NCI-H526 treated with DMSO at 0.1 percent for 48 hours (cell line): ENCODE measurements at regions not wholly inside any gene's neighbourhood (a gene's known extent, or its start where the extent isn't known, plus 50 kb on each side); places are given as distances from the start of the nearest gene placed in this dataset.

Experiments used
- DNase-seq: peaks from one replicate; lab custom pipeline; 2025; lab: John Stamatoyannopoulos, UW

GRCh38 chr21:24118738-24119459, 1488.4 kb downstream of the MRPL39 start:
- no peak for DNase-seq

- DNase-seq: no peak
These were observed 1492.1 kb downstream of the MRPL39 start for GRCh38 chr21:24115141-24115540.

DNA sequence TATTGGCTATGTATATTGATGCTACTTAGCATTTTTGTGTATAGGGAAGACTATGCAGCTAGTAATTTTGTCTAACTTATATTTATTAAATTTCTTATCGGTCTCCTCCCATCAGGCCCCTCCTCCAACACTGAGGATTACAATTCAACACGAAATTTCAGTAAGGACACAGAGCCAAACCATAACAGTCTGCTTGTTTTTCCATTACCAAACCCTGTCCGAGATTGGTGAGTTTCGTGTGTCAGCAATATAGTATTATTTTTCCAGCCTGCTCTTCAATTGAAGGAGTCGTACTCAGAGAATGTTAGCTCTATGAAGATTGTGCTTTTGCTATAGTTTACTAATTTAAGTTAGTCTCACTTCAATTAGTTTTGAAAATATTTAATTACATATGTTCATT, 1495.3 kb downstream of the MRPL39 start:
- no peak for DNase-seq

GRCh38 chr21:24110846-24111245, 1496.4 kb downstream of the MRPL39 start:
- DNase-seq: no peak

- DNase-seq: no peak
These were observed 1510.1 kb downstream of the MRPL39 start for GRCh38 chr21:24097181-24097580.

GRCh38 chr21:24096651-24097050, 1510.6 kb downstream of the MRPL39 start:
- no peak for DNase-seq

DNA sequence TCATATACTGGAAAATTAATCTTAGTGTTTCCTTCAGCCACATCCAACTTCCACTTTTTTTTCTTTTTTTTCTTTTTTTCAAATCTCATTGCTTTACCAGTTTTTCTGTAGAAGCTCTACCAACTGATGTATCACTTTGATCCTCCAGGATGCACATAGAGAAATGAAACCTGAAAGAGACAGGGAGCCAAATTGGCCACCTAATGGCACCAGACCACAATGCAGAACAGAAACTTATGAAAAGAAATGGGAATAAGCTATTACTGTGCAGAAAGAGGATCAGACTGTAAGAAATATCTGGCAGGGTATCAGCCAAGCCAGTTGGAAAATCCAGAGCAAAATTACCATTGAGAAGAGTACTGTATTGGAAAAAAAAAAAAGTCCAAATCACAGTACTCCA, 1514.2 kb downstream of the MRPL39 start:
- no peak for DNase-seq

GRCh38 chr21:24076179-24076578, 1531.1 kb downstream of the MRPL39 start:
- no peak for DNase-seq

- DNase-seq: no peak
These were observed 1551.6 kb downstream of the MRPL39 start for GRCh38 chr21:24055696-24056095.

- DNase-seq: no peak
These were observed 1557.0 kb downstream of the MRPL39 start for GRCh38 chr21:24050231-24050630.

GRCh38 chr21:24046829-24047443, 1560.3 kb downstream of the MRPL39 start:
- no peak for DNase-seq

- DNase-seq: no peak
These were observed 1561.5 kb downstream of the MRPL39 start for GRCh38 chr21:24045775-24046215.

DNA sequence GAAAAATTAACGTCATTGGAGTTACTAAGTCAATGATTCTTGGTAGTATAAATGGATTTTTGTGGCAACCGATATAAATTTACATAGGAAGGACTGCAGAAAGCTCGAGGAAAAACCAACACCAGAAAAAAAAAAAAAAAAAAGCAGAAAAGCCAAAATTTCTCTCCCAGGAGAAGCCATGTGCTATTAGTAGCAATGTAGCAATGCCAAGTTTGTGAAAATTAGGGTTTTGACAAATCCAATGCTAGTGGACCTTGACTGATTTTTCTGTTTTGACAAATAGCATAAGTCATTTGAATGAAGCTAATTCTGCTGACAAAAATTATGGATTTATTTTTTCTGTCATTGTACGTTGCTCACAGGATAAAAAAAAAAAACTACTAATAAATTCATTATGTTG, 1561.9 kb downstream of the MRPL39 start:
- DNase-seq: no peak

DNA sequence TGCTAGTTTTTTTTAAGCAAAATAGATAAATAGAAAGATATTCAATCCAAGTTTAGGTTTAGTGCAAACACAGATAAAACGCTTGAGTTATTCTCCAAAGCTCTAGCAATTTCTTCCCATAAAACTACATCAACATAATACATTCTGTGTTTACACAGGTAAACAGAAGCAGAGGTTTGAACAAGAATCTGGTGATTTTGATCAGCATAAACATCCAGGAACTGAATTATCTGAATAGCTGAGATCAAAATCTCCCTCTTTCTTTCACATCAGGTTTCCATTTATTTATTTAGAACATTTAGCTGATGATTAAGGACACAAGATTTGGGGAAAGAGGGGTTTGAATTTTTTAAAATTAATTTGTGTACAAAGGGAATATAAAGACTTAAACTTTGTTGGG, 1564.6 kb downstream of the MRPL39 start:
- no peak for DNase-seq

GRCh38 chr21:24032709-24033232, 1574.5 kb downstream of the MRPL39 start:
- no peak for DNase-seq

DNA sequence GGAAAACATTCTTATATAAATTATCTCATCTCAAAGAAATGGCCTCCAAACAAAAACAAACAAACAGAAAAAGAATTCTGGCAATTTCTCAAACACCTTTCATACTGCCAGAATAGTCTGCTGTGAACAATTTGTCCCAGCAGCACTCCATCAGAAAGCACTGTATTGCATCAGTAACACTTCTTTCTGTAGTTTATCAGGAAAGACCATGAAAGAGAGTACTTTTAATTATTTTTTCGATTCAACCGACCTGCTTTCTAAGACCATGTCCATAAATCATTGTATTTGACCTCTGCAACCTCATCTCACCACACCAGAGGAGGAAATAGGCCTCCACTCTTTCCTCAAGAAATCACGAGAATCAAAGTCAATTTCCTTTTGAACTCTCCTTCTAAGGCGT, 1579.9 kb downstream of the MRPL39 start:
- DNase-seq: no peak

- DNase-seq: no peak
These were observed 1582.2 kb downstream of the MRPL39 start for GRCh38 chr21:24025101-24025500.

GRCh38 chr21:24023936-24024335, 1583.3 kb downstream of the MRPL39 start:
- DNase-seq: no peak

DNA sequence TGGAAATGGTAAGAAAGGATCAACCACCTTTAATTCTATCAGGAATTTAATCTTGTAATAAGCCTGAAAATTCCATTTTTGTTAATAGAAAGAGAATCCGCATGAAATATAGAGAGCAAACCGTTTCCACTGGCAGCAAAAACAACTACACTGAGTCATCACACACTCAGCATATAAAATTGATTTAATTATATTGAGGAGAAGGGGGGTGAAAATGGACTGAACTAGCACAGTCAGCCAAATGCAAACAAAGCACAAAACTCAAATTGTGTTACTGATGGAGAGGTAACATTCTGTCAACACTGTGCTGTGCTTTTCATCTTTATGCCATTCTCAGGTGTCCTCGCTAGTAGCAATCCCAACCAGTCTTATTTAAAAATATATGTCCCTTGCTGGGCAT, 1583.9 kb downstream of the MRPL39 start:
- no peak for DNase-seq

DNA sequence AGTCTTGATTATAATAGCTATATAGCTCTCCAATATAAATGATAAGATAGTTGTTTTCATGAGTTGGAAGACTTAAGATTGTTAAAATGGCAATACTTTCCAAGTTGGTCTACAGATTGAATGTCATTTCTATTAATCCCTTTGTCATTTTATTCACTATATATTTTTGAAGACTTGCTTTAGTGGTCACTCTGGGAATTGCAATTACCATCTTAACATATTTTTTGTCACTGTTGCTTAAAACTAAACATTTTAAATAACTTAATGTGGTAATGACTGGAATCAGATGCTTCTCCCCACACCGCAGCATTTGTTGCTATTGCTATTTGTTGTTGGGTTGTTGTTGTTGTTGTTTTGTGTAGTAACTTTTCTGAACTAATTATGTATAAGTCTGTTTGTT, 1592.9 kb downstream of the MRPL39 start:
- no peak for DNase-seq

- DNase-seq: no peak
These were observed 1596.2 kb downstream of the MRPL39 start for GRCh38 chr21:24011087-24011486.

- no peak for DNase-seq
These were observed 1599.7 kb downstream of the MRPL39 start for GRCh38 chr21:24007592-24007991.

- no peak for DNase-seq
These were observed 1620.3 kb downstream of the MRPL39 start for GRCh38 chr21:23986987-23987386.

DNA sequence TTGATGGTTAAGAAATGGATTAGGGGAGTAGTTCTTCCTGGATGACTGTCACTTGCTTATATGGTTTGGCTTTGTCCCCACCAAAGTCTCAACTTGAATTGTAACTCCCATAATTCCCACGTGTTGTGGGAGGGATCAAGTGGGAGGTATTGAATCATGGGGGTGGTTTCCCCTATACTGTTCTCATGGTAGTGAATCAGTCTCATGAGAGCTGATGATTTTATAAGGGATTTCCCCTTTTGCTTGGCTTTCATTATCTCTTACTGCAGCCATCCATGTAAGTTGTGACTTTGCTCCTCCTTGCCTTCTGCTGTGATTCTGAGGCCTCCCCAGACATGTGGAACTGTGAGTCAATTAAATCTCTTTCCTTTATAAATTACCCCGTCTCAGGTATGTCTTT, 1621.1 kb downstream of the MRPL39 start:
- no peak for DNase-seq
